Stimulated activated CD4-positive, alpha-beta T cell treated with anti-CD3 and anti-CD28 coated beads, Interleukin-2, amount 100 ng/mL, for 24 hours (primary cell): ENCODE measurements at regions not wholly inside any gene's neighbourhood (a gene's known extent, or its start where the extent isn't known, plus 50 kb on each side); places are given as distances from the start of the nearest gene placed in this dataset.
A peak's percentile ranks its signal among the peaks of the same experiment; 100 is the strongest.
"Not testable (repeated sequence)": the region's sequence is repeated elsewhere in the genome, so short reads cannot be mapped to it uniquely, and the experiment has no call there.

Source experiments
- DNase-seq, 2 donors: peaks; one replicate each; pipeline ENCODE4 v3.0.0-alpha.2; 2020

- DNase-seq, result no peak
Observed at GRCh38 chr4:53959343-53960120, 104.9 kb downstream of the CHIC2 start.

- DNase-seq, result no peak
Observed at GRCh38 chr4:53956454-53956853, 108.0 kb downstream of the CHIC2 start.

GRCh38 chr4:53956053-53956452, 108.4 kb downstream of the CHIC2 start:
- DNase-seq, result no peak

- DNase-seq, result no peak
Observed at GRCh38 chr4:53951414-53951813, 113.0 kb downstream of the CHIC2 start.

- DNase-seq, result no peak
Observed at GRCh38 chr4:53943345-53944085, 120.9 kb downstream of the CHIC2 start.

- no peak for DNase-seq
Observed at GRCh38 chr4:53942712-53943111, 121.7 kb downstream of the CHIC2 start.

GRCh38 chr4:53941331-53941730, 123.1 kb downstream of the CHIC2 start:
- DNase-seq, result no peak

- DNase-seq, result not testable (repeated sequence)
Observed at GRCh38 chr4:53939892-53940291, 124.5 kb downstream of the CHIC2 start.

- DNase-seq, result no peak
Observed at GRCh38 chr4:53937918-53938317, 126.5 kb downstream of the CHIC2 start.

GRCh38 chr4:53937327-53937726, 127.1 kb downstream of the CHIC2 start:
- no peak for DNase-seq

GRCh38 chr4:53935780-53936179, 128.6 kb downstream of the CHIC2 start:
- DNase-seq, result no peak

- DNase-seq, result no peak
Observed at GRCh38 chr4:53932796-53933610, 131.4 kb downstream of the CHIC2 start.

- no peak for DNase-seq
Observed at GRCh38 chr4:53931461-53931961, 132.9 kb downstream of the CHIC2 start.

GRCh38 chr4:53929955-53930798, 134.2 kb downstream of the CHIC2 start:
- DNase-seq, result peak; percentile 53 to 63

GRCh38 chr4:53929311-53929710, 135.1 kb downstream of the CHIC2 start:
- DNase-seq, result no peak

GRCh38 chr4:53928825-53929224, 135.6 kb downstream of the CHIC2 start:
- no peak for DNase-seq

GRCh38 chr4:53925050-53925605, 139.3 kb downstream of the CHIC2 start:
- DNase-seq, result no peak

- no peak for DNase-seq
Observed at GRCh38 chr4:53924333-53925049, 139.9 kb downstream of the CHIC2 start.

GRCh38 chr4:53923921-53924320, 140.5 kb downstream of the CHIC2 start:
- DNase-seq, result no peak

GRCh38 chr4:53921856-53922255, 142.5 kb downstream of the CHIC2 start:
- DNase-seq, result no peak

GRCh38 chr4:53920883-53921282, 143.5 kb downstream of the CHIC2 start:
- no peak for DNase-seq
